Cardiac muscle cell (in vitro differentiated cells and primary cell): ENCODE measurements at regions not wholly inside any gene's neighbourhood (a gene's known extent, or its start where the extent isn't known, plus 50 kb on each side); places are given as distances from the start of the nearest gene placed in this dataset.
"Not testable (repeated sequence)": the region's sequence is repeated elsewhere in the genome, so short reads cannot be mapped to it uniquely, and the experiment has no call there.

Experiments
- DNase-seq, 2 donors: peaks; one replicate each; pipeline versions ENCODE4 v3.0.0 to v3.0.0-alpha.2; 2010 to 2017; ENCODE audit warnings: low read depth in 1 of 2, low spot score in 1 of 2
- H3K27ac ChIP-seq: fragments of 200-600 bp; sonication (generic); 2 replicates; pipeline ENCODE4 v1.5.1; 2016
- H3K27me3 ChIP-seq: fragments of 200-600 bp; sonication (generic); 2 replicates; pipeline ENCODE4 v1.6.0; 2016; ENCODE audit warnings: control low read depth
- H3K36me3 ChIP-seq: fragments of 200-600 bp; sonication (generic); 2 replicates; pipeline ENCODE4 v1.5.1; 2016; ENCODE audit warnings: control low read depth
- H3K4me1 ChIP-seq: fragments of 200-600 bp; sonication (generic); 2 replicates; pipeline ENCODE4 v1.8.1; 2017; ENCODE audit warnings: low read depth, mild to moderate bottlenecking, mixed run types
- H3K4me3 ChIP-seq: fragments of 200-600 bp; sonication (generic); 2 replicates; pipeline ENCODE4 v1.5.1; 2016; ENCODE audit warnings: mild to moderate bottlenecking
- H3K9me3 ChIP-seq: fragments of 200-600 bp; sonication (generic); 2 replicates; pipeline ENCODE4 v1.5.1; 2017; ENCODE audit warnings: low read depth, mild to moderate bottlenecking, control low read depth
- TF ChIP-seq, protein P1 (sequence below): IDR thresholded peaks from 2 replicates; pipeline ENCODE4 v1.5.1; 2012; ENCODE audit warnings: low read depth, mild to moderate bottlenecking, low read length

DNA sequence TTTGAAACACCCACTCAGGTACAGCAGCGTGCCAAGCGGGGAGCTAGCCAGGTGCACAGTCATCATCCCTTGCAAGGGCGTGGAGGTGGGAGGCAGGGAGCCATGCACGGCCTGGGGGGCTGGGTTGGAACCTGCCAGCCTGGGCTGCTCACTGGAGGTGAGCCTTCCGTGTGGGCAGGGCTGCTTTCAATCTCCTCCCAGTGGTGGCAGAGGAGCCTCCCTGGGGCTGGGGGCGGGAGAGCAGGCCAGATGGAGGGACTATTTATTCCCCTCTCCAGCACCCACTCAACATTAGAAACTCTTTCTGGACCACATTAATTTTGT lies 90.3 kb downstream of the KATNIP start:
- Histone ChIP-seq H3K27me3 (no peaks in the 10 kb centered on the region), H3K4me3 (no peak overlapping the region), H3K27ac (peak overlapping the region; percentile 5), H3K4me1 (peaks cover 15% of the 10 kb centered on the region), H3K36me3 (no peaks in the 10 kb centered on the region), H3K9me3 (no peaks in the 10 kb centered on the region)
- no peak for DNase-seq
- TF ChIP-seq, protein P1, sequence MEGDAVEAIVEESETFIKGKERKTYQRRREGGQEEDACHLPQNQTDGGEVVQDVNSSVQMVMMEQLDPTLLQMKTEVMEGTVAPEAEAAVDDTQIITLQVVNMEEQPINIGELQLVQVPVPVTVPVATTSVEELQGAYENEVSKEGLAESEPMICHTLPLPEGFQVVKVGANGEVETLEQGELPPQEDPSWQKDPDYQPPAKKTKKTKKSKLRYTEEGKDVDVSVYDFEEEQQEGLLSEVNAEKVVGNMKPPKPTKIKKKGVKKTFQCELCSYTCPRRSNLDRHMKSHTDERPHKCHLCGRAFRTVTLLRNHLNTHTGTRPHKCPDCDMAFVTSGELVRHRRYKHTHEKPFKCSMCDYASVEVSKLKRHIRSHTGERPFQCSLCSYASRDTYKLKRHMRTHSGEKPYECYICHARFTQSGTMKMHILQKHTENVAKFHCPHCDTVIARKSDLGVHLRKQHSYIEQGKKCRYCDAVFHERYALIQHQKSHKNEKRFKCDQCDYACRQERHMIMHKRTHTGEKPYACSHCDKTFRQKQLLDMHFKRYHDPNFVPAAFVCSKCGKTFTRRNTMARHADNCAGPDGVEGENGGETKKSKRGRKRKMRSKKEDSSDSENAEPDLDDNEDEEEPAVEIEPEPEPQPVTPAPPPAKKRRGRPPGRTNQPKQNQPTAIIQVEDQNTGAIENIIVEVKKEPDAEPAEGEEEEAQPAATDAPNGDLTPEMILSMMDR, result no peak

DNA sequence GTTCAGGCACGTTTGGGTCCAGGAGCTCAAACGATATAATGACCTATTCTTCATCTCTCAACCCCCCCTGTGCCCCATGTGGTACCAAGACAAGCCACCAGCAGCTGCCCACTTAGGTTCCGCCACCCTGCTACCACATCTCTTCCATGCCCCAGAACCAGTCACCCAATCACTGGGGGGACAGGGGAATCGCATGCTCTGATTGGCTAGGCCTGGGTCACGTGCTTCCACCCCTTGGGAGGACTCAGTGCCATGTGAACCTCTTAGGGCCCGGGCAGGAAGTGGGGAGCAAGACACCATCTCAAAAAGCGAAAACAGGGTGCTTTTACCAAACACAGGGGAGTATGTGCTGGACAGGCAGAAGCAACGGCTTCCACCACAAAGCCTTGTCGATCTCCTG lies 91.3 kb downstream of the KATNIP start:
- no peak for DNase-seq
- no peak overlapping the region for H3K27ac ChIP-seq
- no peak overlapping the region for H3K4me3 ChIP-seq
- peaks cover 15% of the 10 kb centered on the region for H3K4me1 ChIP-seq
- no peaks in the 10 kb centered on the region for H3K36me3 ChIP-seq
- H3K27me3 ChIP-seq, result no peaks in the 10 kb centered on the region
- H3K9me3 ChIP-seq, result no peaks in the 10 kb centered on the region
- TF ChIP-seq, protein P1, result no peak

DNA sequence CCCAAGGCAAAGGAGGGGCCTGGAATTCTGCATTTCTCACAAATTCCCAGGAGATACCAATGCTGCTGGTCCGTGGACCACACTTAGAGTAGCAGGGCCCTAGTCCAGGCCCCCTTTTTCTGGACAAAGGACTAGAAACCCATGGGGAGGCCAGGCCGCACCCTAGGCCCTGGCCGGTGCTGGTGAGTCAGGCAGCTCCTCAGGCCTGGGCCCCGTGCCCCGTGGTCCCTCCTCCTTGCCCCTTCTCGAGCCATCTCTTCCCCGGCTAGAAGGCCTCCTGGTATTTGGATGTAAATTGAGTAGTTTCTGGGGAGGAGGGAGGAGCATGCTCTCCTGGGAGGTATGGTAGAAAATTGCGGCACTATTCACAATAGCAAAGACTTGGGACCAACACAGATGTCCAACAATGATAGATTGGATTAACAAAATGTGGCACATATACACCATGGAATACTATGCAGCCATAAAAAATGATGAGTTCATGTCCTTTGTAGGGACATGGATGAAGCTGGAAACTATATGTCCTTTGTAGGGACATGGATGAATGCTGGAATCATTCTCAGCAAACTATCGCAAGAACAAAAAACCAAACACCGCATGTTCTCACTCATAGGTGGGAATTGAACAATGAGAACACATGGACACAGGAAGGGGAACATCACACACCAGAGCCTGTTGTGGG lies 91.9 kb downstream of the KATNIP start:
- H3K27ac ChIP-seq, H3K4me1 ChIP-seq, H3K27me3 ChIP-seq, H3K4me3 ChIP-seq, H3K9me3 ChIP-seq, DNase-seq, H3K36me3 ChIP-seq: not testable (repeated sequence)

DNA sequence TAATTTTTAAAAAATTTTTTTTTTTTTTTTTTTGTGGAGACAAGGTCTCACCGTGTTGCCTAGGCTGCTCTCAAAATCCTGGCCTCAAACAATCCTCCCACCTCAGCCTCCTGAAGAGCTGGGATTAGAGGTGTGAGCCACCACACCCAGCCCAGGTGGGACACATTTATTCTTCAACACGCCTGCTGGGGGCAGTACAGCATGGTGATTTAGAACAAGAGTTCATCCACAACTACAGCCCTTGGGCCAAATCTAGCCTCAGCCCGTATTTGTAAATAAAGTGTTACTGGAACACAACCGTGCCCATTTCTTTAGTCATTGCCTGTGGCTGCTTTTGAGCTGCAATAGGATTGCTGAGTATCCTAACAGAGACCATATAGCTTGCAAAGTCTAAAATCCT lies 92.8 kb downstream of the KATNIP start:
- H3K27ac ChIP-seq, result no peak overlapping the region
- no peaks in the 10 kb centered on the region for H3K27me3 ChIP-seq
- H3K4me3 ChIP-seq, result no peak overlapping the region
- H3K36me3 ChIP-seq, result no peaks in the 10 kb centered on the region
- TF ChIP-seq, protein P1, result peak; percentile 20
- no peaks in the 10 kb centered on the region for H3K9me3 ChIP-seq
- peaks cover 6% of the 10 kb centered on the region for H3K4me1 ChIP-seq
- peak in 1 of 2 donors; percentile 39 for DNase-seq

GRCh38 chr16:27644165-27644564 lies 94.2 kb downstream of the KATNIP start:
- DNase-seq, result no peak
- TF ChIP-seq, protein P1, result no peak
- no peaks in the 10 kb centered on the region for H3K9me3 ChIP-seq
- H3K27ac ChIP-seq, result no peak overlapping the region
- no peaks in the 10 kb centered on the region for H3K27me3 ChIP-seq
- H3K36me3 ChIP-seq, result no peaks in the 10 kb centered on the region
- peaks cover 6% of the 10 kb centered on the region for H3K4me1 ChIP-seq
- H3K4me3 ChIP-seq, result no peak overlapping the region

- H3K4me1 ChIP-seq, result peaks cover under 1% of the 10 kb centered on the region
- H3K36me3 ChIP-seq, result no peaks in the 10 kb centered on the region
- H3K27me3 ChIP-seq, result no peaks in the 10 kb centered on the region
- TF ChIP-seq, protein P1, result no peak
- H3K9me3 ChIP-seq, result no peaks in the 10 kb centered on the region
- DNase-seq, result no peak
- H3K4me3 ChIP-seq, result no peak overlapping the region
- no peak overlapping the region for H3K27ac ChIP-seq
Measured at GRCh38 chr16:27645396-27645795, 95.5 kb downstream of the KATNIP start.
